Activated CD4-positive, alpha-beta T cell treated with anti-CD3 and anti-CD28 coated beads, Interleukin-2, amount 50 U/mL, for 16 hours (primary cell): ENCODE measurements at regions not wholly inside any gene's neighbourhood (a gene's known extent, or its start where the extent isn't known, plus 50 kb on each side); places are given as distances from the start of the nearest gene placed in this dataset.

Experiments
- DNase-seq: peaks from one replicate; pipeline ENCODE4 v3.0.0-alpha.2; 2020

- DNase-seq = no peak
These were observed 159.6 kb downstream of the SLC16A9 start for GRCh38 chr10:59550061-59550460.

- no peak for DNase-seq
These were observed 171.0 kb downstream of the SLC16A9 start for GRCh38 chr10:59538623-59539022.

- DNase-seq = no peak
These were observed 172.1 kb downstream of the SLC16A9 start for GRCh38 chr10:59537501-59537900.

GRCh38 chr10:59536167-59537014, 173.3 kb downstream of the SLC16A9 start:
- no peak for DNase-seq

- DNase-seq = no peak
These were observed 162.0 kb upstream of the FAM13C start for GRCh38 chr10:59524348-59524747.

- no peak for DNase-seq
These were observed 161.5 kb upstream of the FAM13C start for GRCh38 chr10:59523851-59524250.

- no peak for DNase-seq
These were observed 155.6 kb upstream of the FAM13C start for GRCh38 chr10:59517996-59518395.

- DNase-seq = no peak
These were observed 155.1 kb upstream of the FAM13C start for GRCh38 chr10:59517341-59517899.

GRCh38 chr10:59513558-59513957, 151.2 kb upstream of the FAM13C start:
- no peak for DNase-seq

GRCh38 chr10:59512951-59513350, 150.6 kb upstream of the FAM13C start:
- no peak for DNase-seq

- DNase-seq = no peak
These were observed 146.6 kb upstream of the FAM13C start for GRCh38 chr10:59508956-59509355.

- DNase-seq = no peak
These were observed 145.9 kb upstream of the FAM13C start for GRCh38 chr10:59508296-59508695.

- DNase-seq = no peak
These were observed 143.6 kb upstream of the FAM13C start for GRCh38 chr10:59505926-59506325.

- no peak for DNase-seq
These were observed 137.1 kb upstream of the FAM13C start for GRCh38 chr10:59499460-59499859.

GRCh38 chr10:59493017-59493416, 130.7 kb upstream of the FAM13C start:
- DNase-seq = no peak

- no peak for DNase-seq
These were observed 117.1 kb upstream of the FAM13C start for GRCh38 chr10:59479426-59479825.

- DNase-seq = no peak
These were observed 108.2 kb upstream of the FAM13C start for GRCh38 chr10:59470570-59470969.

- DNase-seq = no peak
These were observed 102.7 kb upstream of the FAM13C start for GRCh38 chr10:59465088-59465487.

- DNase-seq = no peak
These were observed 102.1 kb upstream of the FAM13C start for GRCh38 chr10:59464483-59464882.

- DNase-seq = no peak
These were observed 101.6 kb upstream of the FAM13C start for GRCh38 chr10:59463909-59464308.

GRCh38 chr10:59460601-59461000, 98.3 kb upstream of the FAM13C start:
- no peak for DNase-seq

- DNase-seq = no peak
These were observed 93.8 kb upstream of the FAM13C start for GRCh38 chr10:59456199-59456598.

- no peak for DNase-seq
These were observed 92.0 kb upstream of the FAM13C start for GRCh38 chr10:59454171-59454919.

- DNase-seq = no peak
These were observed 86.3 kb upstream of the FAM13C start for GRCh38 chr10:59448616-59449015.
